Fibroblast of lung (primary cell): ENCODE measurements at regions not wholly inside any gene's neighbourhood (a gene's known extent, or its start where the extent isn't known, plus 50 kb on each side); places are given as distances from the start of the nearest gene placed in this dataset.
"Not testable (repeated sequence)": the region's sequence is repeated elsewhere in the genome, so short reads cannot be mapped to it uniquely, and the experiment has no call there.

Experiments used
- DNase-seq, 2 donors: peaks; one replicate each; pipeline versions ENCODE4 v3.0.0 to v3.0.0-alpha.2; 2010; ENCODE audit warnings: low read depth in 2 of 2
- H2AFZ ChIP-seq: 2 replicates; pipeline ENCODE4 v1.5.1; 2012; ENCODE audit warnings: low read length, control low read depth, inconsistent platforms
- H3K27ac ChIP-seq: 2 replicates; pipeline ENCODE4 v1.5.1; 2011; ENCODE audit warnings: low read length, control low read depth; ENCODE audit not compliant: insufficient read depth
- H3K27me3 ChIP-seq: 2 replicates; pipeline ENCODE4 v1.5.1; 2011; ENCODE audit warnings: mild to moderate bottlenecking, low read length; ENCODE audit not compliant: control insufficient read depth, insufficient read depth
- H3K36me3 ChIP-seq: 2 replicates; pipeline ENCODE4 v1.5.1; 2011; ENCODE audit warnings: low read length; ENCODE audit not compliant: control insufficient read depth, insufficient read depth
- H3K4me1 ChIP-seq: 2 replicates; pipeline ENCODE4 v1.5.1; 2011; ENCODE audit warnings: low read length; ENCODE audit not compliant: control insufficient read depth, insufficient read depth; ENCODE audit errors: extremely low read depth
- H3K4me2 ChIP-seq: 2 replicates; pipeline ENCODE4 v1.5.1; 2011; ENCODE audit warnings: low read length, control low read depth; ENCODE audit not compliant: insufficient read depth; ENCODE audit errors: extremely low read depth
- H3K4me3 ChIP-seq, 4 experiments: fragments of 200-600 bp in 1 of 4; sonication (generic) in 1 of 4; replicated peaks in 1 of 4; 2 replicates each; pipeline ENCODE4 v1.5.1; 2011 to 2016; ENCODE audit warnings: low read length in 4 of 4, low read depth in 3 of 4, mild to moderate bottlenecking in 3 of 4, control low read depth in 2 of 4, inconsistent platforms in 1 of 4, mixed read lengths in 1 of 4; ENCODE audit not compliant: insufficient read depth in 1 of 4; ENCODE audit errors: control extremely low read depth in 1 of 4
- H3K79me2 ChIP-seq: 2 replicates; pipeline ENCODE4 v1.5.1; 2012; ENCODE audit warnings: mild to moderate bottlenecking, low read length, inconsistent platforms; ENCODE audit not compliant: control insufficient read depth, insufficient read depth
- H3K9ac ChIP-seq: 2 replicates; pipeline ENCODE4 v1.5.1; 2011; ENCODE audit warnings: mild to moderate bottlenecking, low read length, control low read depth; ENCODE audit not compliant: insufficient read depth
- H3K9me3 ChIP-seq: 2 replicates; pipeline ENCODE4 v1.5.1; 2012; ENCODE audit warnings: low read depth, low read length; ENCODE audit not compliant: control insufficient read depth, insufficient read depth
- H4K20me1 ChIP-seq: 2 replicates; pipeline ENCODE4 v1.5.1; 2011; ENCODE audit warnings: low read length; ENCODE audit not compliant: control insufficient read depth, insufficient read depth; ENCODE audit errors: extremely low read depth
- CTCF ChIP-seq, 2 donors: IDR thresholded peaks in 1 of 2; conservative IDR thresholded peaks in 1 of 2; 1 replicate in 1 of 2; 2 replicates in 1 of 2; pipeline ENCODE4 v1.5.1; 2011 to 2012; ENCODE audit warnings: low read length in 2 of 2, control low read depth in 1 of 2, inconsistent platforms in 1 of 2, low read depth in 1 of 2, mild to moderate bottlenecking in 1 of 2
- EZH2 ChIP-seq: IDR thresholded peaks from 2 replicates; pipeline ENCODE4 v1.5.1; 2012; ENCODE audit warnings: low read length, control low read depth, mild to moderate bottlenecking; ENCODE audit errors: missing control alignments

GRCh38 chr18:1020731-1021344 lies 116.2 kb downstream of the ADCYAP1 start:
- Histone ChIP-seq H3K4me3 (no peak overlapping the region), H3K4me1 (no peaks in the 10 kb centered on the region), H3K79me2 (no peaks in the 10 kb centered on the region), H3K36me3 (no peaks in the 10 kb centered on the region), H2AFZ (no peak overlapping the region), H3K27me3 (no peaks in the 10 kb centered on the region), H3K9me3 (no peaks in the 10 kb centered on the region), H3K27ac (no peak overlapping the region), H3K4me2 (no peak overlapping the region), H4K20me1 (no peaks in the 10 kb centered on the region), H3K9ac (no peak overlapping the region)
- TF ChIP-seq EZH2 (no peak), CTCF (conservative IDR thresholded peaks at IDR 0.05 in 1 of 2, IDR thresholded peaks at IDR 0.05 in 1 of 2; ENCODE audit: low read depth in 1 of 2, low read length in 2 of 2) (no peak)
- DNase-seq, result peak in 1 of 2 donors; percentile 85

- Histone ChIP-seq H3K27ac (no peak overlapping the region), H3K4me1 (no peaks in the 10 kb centered on the region), H3K4me2 (no peak overlapping the region), H4K20me1 (no peaks in the 10 kb centered on the region), H3K79me2 (no peaks in the 10 kb centered on the region), H2AFZ (no peak overlapping the region), H3K4me3 (no peak overlapping the region), H3K9ac (no peak overlapping the region), H3K36me3 (no peaks in the 10 kb centered on the region), H3K9me3 (no peaks in the 10 kb centered on the region), H3K27me3 (no peaks in the 10 kb centered on the region)
- no peak for TF ChIP-seq CTCF (conservative IDR thresholded peaks at IDR 0.05 in 1 of 2, IDR thresholded peaks at IDR 0.05 in 1 of 2; ENCODE audit: low read depth in 1 of 2, low read length in 2 of 2)
- no peak for TF ChIP-seq EZH2
- no peak for DNase-seq
Observed at GRCh38 chr18:1026930-1027329, 122.3 kb downstream of the ADCYAP1 start.

- H3K9me3 ChIP-seq, H3K36me3 ChIP-seq, H3K27me3 ChIP-seq, H3K79me2 ChIP-seq, H3K9ac ChIP-seq, H4K20me1 ChIP-seq, H2AFZ ChIP-seq, H3K4me2 ChIP-seq, H3K4me1 ChIP-seq, H3K4me3 ChIP-seq, H3K27ac ChIP-seq, DNase-seq: not testable (repeated sequence)
Observed at GRCh38 chr18:1033092-1033491, 128.4 kb downstream of the ADCYAP1 start.
